ENCODE measurements at regions not wholly inside any gene's neighbourhood (a gene's known extent, or its start where the extent isn't known, plus 50 kb on each side); places are given as distances from the start of the nearest gene placed in this dataset.
"Not testable (repeated sequence)": the region's sequence is repeated elsewhere in the genome, so short reads cannot be mapped to it uniquely, and the experiment has no call there.

DNA sequence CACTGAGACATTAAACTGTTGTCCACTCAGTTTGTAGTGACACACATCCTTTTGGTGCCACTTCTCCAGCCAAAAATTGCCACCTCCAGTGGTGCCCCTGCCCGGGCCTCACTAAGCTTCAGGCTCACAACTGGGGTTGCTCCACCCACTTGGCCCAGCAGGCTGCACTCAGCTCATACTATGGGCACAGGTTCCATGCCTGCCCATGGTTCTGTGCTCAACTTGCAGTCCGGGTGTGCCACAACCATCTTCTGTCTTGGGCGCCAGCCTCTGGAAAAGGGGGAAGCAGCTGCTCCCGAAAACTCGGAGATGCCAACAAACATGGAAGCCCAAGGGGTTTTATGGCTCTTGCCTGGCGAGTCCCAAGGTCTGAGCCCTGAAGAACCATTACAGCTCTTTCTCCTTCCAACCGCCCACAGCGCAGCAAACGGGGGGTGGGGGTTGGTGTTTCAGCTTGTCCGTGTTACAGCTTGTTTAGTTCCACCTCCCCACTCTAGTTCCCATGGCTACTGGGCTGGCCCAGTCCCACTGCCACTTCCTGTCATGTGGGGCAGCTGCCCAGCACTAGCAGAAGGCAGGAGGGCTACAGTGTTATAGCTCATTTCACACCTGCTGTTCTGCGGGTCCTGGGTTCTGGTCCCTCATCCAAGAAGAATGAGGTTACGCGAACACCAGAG, 998.3 kb downstream of the SLC16A7 start:
- TF ChIP-seq POLR2A (IDR thresholded peaks at IDR 0.05), result no peak
- TF ChIP-seq, protein P1, sequence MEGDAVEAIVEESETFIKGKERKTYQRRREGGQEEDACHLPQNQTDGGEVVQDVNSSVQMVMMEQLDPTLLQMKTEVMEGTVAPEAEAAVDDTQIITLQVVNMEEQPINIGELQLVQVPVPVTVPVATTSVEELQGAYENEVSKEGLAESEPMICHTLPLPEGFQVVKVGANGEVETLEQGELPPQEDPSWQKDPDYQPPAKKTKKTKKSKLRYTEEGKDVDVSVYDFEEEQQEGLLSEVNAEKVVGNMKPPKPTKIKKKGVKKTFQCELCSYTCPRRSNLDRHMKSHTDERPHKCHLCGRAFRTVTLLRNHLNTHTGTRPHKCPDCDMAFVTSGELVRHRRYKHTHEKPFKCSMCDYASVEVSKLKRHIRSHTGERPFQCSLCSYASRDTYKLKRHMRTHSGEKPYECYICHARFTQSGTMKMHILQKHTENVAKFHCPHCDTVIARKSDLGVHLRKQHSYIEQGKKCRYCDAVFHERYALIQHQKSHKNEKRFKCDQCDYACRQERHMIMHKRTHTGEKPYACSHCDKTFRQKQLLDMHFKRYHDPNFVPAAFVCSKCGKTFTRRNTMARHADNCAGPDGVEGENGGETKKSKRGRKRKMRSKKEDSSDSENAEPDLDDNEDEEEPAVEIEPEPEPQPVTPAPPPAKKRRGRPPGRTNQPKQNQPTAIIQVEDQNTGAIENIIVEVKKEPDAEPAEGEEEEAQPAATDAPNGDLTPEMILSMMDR (IDR thresholded peaks at IDR 0.05), result no peak
- no peak for DNase-seq
- no peaks in the 10 kb centered on the region for H3K9me3 ChIP-seq

DNA sequence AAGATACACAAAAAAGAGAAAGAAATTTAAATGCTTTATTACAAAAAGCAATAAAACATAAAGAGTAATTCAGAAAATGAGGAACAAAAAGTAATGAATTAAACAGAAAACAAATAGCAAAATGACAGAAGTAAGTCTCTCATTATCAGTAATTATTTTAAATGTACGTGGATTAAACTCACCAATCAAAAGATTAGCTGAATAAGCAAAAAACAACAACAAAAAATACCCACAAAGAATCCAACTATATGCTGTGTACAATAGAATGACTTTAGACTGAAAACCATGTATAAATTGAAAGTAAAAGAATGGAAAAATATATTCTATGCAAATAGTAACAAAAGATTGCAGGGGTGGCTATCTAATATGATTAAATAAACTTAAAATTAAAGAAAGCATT, 1006.8 kb downstream of the SLC16A7 start:
- intact Hi-C loops (cut with DNase I), result no loop called here
- no peaks in the 10 kb centered on the region for H3K27me3 ChIP-seq
- ATAC-seq, result no peak
- no peak overlapping the region for H3K4me3 ChIP-seq
- TF ChIP-seq, protein P1 (IDR thresholded peaks at IDR 0.05), result no peak
- TF ChIP-seq POLR2A (IDR thresholded peaks at IDR 0.05), result no peak
- H3K36me3 ChIP-seq, result no peaks in the 10 kb centered on the region
- no peaks in the 10 kb centered on the region for H3K4me1 ChIP-seq
- no peak for DNase-seq
- WGBS (ENCODE audit: insufficient coverage, low coverage, low lambda C conversion rate, missing lambda C conversion rate), result 22% methylated on average over 1 of the region's 1 CpG
- no peak overlapping the region for H3K27ac ChIP-seq
- H3K9me3 ChIP-seq, result peaks cover 0 to 6% (median 0%) of the 10 kb centered on the region in 4 donors

More for the DNA sequence above, 998.3 kb downstream of the SLC16A7 start:
- H3K4me1 ChIP-seq, result no peaks in the 10 kb centered on the region
- no peak for ATAC-seq
- no peak overlapping the region for H3K4me3 ChIP-seq
- no peaks in the 10 kb centered on the region for H3K27me3 ChIP-seq
- 77% methylated on average over 4 of the region's 13 CpGs for WGBS (ENCODE audit: insufficient coverage, low coverage, low lambda C conversion rate, missing lambda C conversion rate)
- intact Hi-C loops (cut with DNase I), result no loop called here
- no peaks in the 10 kb centered on the region for H3K36me3 ChIP-seq
- H3K27ac ChIP-seq, result no peak overlapping the region

- H3K27ac ChIP-seq; ATAC-seq; H3K9me3 ChIP-seq; H3K4me3 ChIP-seq; H3K4me1 ChIP-seq; intact Hi-C loops (cut with DNase I); DNase-seq; H3K36me3 ChIP-seq; H3K27me3 ChIP-seq: not testable (repeated sequence)
- 45% methylated on average over 4 of the region's 5 CpGs for WGBS (ENCODE audit: insufficient coverage, low coverage, low lambda C conversion rate, missing lambda C conversion rate)
These were observed 1007.6 kb downstream of the SLC16A7 start for GRCh38 chr12:60603475-60603874.

GRCh38 chr12:60616400-60616799, 1020.6 kb downstream of the SLC16A7 start:
- TF ChIP-seq, protein P1 (IDR thresholded peaks at IDR 0.05), result no peak
- no peak for TF ChIP-seq POLR2A (IDR thresholded peaks at IDR 0.05)
- intact Hi-C loops (cut with DNase I), result no loop called here
- no peaks in the 10 kb centered on the region for H3K27me3 ChIP-seq
- no peak overlapping the region for H3K27ac ChIP-seq
- no peak overlapping the region for H3K4me3 ChIP-seq
- no peaks in the 10 kb centered on the region for H3K4me1 ChIP-seq
- H3K9me3 ChIP-seq, result no peaks in the 10 kb centered on the region
- H3K36me3 ChIP-seq, result no peaks in the 10 kb centered on the region
- DNase-seq (no peak), ATAC-seq (peak in 1 of 4 donors; percentile 16)

DNA sequence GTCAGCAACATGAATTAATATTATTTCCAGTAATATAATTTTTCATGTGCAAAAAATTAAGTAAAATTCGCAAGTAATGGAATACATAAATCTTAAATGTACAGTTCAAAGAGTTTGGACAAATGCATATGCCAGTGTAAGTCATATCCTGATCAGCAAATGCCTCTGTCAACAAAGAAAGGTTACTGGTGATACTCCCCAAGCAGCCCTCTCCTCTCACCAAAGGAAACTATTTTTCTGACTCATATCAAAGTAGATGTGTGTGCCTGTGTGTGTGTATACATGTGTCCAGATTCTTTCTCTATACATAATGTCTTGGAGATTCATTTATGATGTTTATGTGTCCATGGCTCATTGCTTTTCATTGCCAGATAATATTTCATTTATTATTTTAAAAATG, 1035.0 kb downstream of the SLC16A7 start:
- Histone ChIP-seq H3K27ac (no peak overlapping the region), H3K4me1 (no peaks in the 10 kb centered on the region), H3K9me3 (no peaks in the 10 kb centered on the region), H3K36me3 (no peaks in the 10 kb centered on the region), H3K4me3 (no peak overlapping the region), H3K27me3 (no peaks in the 10 kb centered on the region)
- intact Hi-C loops (cut with DNase I), result no loop called here
- TF ChIP-seq, protein P1 (IDR thresholded peaks at IDR 0.05), result no peak
- TF ChIP-seq POLR2A (IDR thresholded peaks at IDR 0.05), result no peak
- WGBS (ENCODE audit: insufficient coverage, low coverage, low lambda C conversion rate, missing lambda C conversion rate), result 21% methylated on average over 1 of the region's 1 CpG
- ATAC-seq (no peak), DNase-seq (no peak)

Measured in right lobe of liver (tissue), 6 donors.